Keratinocyte (primary cell): ENCODE measurements at regions not wholly inside any gene's neighbourhood (a gene's known extent, or its start where the extent isn't known, plus 50 kb on each side); places are given as distances from the start of the nearest gene placed in this dataset.

Experiments
- DNase-seq: peaks from one replicate; pipeline ENCODE4 v3.0.0-alpha.2; 2011; ENCODE audit warnings: low read depth, missing footprints, low spot score
- FAIRE-seq: peaks from 2 replicates; lab custom pipeline; 2011; peaks lifted over from hg19 to GRCh38; lab: Jason Lieb, UNC
- H2AFZ ChIP-seq: 2 replicates; pipeline ENCODE4 v1.6.0; 2012; ENCODE audit warnings: low read length, control low read depth, inconsistent platforms; ENCODE audit not compliant: control insufficient read depth
- H3K27ac ChIP-seq: 2 replicates; pipeline ENCODE4 v1.5.1; 2011; ENCODE audit warnings: low read length; ENCODE audit not compliant: control insufficient read depth, insufficient read depth
- H3K27me3 ChIP-seq: 3 replicates; pipeline ENCODE4 v1.6.0; 2011; ENCODE audit warnings: low read length; ENCODE audit not compliant: control insufficient read depth, insufficient read depth; ENCODE audit errors: extremely low read depth
- H3K36me3 ChIP-seq, 2 experiments: 2 replicates in 1 of 2; 3 replicates in 1 of 2; pipeline ENCODE4 v1.5.1; 2011; ENCODE audit warnings: low read length in 2 of 2, mild to moderate bottlenecking in 1 of 2; ENCODE audit not compliant: control insufficient read depth in 2 of 2, insufficient read depth in 2 of 2; ENCODE audit errors: extremely low read depth in 1 of 2
- H3K4me1 ChIP-seq: 3 replicates; pipeline ENCODE4 v1.5.1; 2011; ENCODE audit warnings: low read length; ENCODE audit not compliant: control insufficient read depth, insufficient read depth; ENCODE audit errors: extremely low read depth
- H3K4me2 ChIP-seq: 3 replicates; pipeline ENCODE4 v1.6.0; 2011; ENCODE audit warnings: low read depth, low read length; ENCODE audit not compliant: control insufficient read depth, insufficient read depth; ENCODE audit errors: extremely low read depth
- H3K4me3 ChIP-seq, 3 experiments: fragments of 200-600 bp in 1 of 3; sonication (generic) in 1 of 3; 2 replicates in 2 of 3; 3 replicates in 1 of 3; pipeline ENCODE4 v1.5.1; 2011 to 2016; ENCODE audit warnings: low read length in 3 of 3, mild to moderate bottlenecking in 3 of 3, control low read depth in 2 of 3, inconsistent platforms in 1 of 3, low read depth in 1 of 3, mixed read lengths in 1 of 3, mixed run types in 1 of 3, moderate library complexity in 1 of 3; ENCODE audit not compliant: control insufficient read depth in 2 of 3, insufficient read depth in 2 of 3; ENCODE audit errors: extremely low read depth in 1 of 3
- H3K79me2 ChIP-seq: 2 replicates; pipeline ENCODE4 v1.6.0; 2012; ENCODE audit warnings: low read length; ENCODE audit not compliant: control insufficient read depth, insufficient read depth
- H3K9ac ChIP-seq: 3 replicates; pipeline ENCODE4 v1.6.0; 2011; ENCODE audit warnings: low read length; ENCODE audit not compliant: control insufficient read depth, insufficient read depth; ENCODE audit errors: extremely low read depth
- H3K9me1 ChIP-seq: 3 replicates; pipeline ENCODE4 v1.6.0; 2011; ENCODE audit warnings: low read length; ENCODE audit not compliant: control insufficient read depth, insufficient read depth; ENCODE audit errors: extremely low read depth
- H3K9me3 ChIP-seq: 2 replicates; pipeline ENCODE4 v1.5.1; 2012; ENCODE audit warnings: low read depth, low read length; ENCODE audit not compliant: control insufficient read depth
- H4K20me1 ChIP-seq: 3 replicates; pipeline ENCODE4 v1.6.0; 2011; ENCODE audit warnings: low read length; ENCODE audit not compliant: control insufficient read depth, insufficient read depth; ENCODE audit errors: extremely low read depth
- EZH2 ChIP-seq: IDR thresholded peaks from one replicate; pipeline ENCODE4 v1.6.1; 2012; ENCODE audit warnings: inconsistent platforms, mild to moderate bottlenecking, low read length, moderate library complexity
- dilution Hi-C: fragments of 300-500 bp; cut with MboI; formaldehyde crosslinking; loops from one replicate; pipeline ENCODE4 v1.7.0; 2020; ENCODE audit warnings: low sequenced_read_pairs; ENCODE audit not compliant: extremely low pct_ligation_motif_present
- TF ChIP-seq, protein P1 (sequence below), 3 experiments: IDR thresholded peaks in 1 of 3; conservative IDR thresholded peaks in 1 of 3; optimal IDR thresholded peaks in 1 of 3; 2 replicates in 2 of 3; 3 replicates in 1 of 3; pipeline versions ENCODE3 to v1.5.1; 2011; ENCODE audit warnings: low read length in 3 of 3, mild to moderate bottlenecking in 3 of 3, moderate library complexity in 2 of 3, control low read depth in 1 of 3, inconsistent platforms in 1 of 3; ENCODE audit not compliant: insufficient read depth in 2 of 3; ENCODE audit errors: extremely low read depth in 1 of 3

DNA sequence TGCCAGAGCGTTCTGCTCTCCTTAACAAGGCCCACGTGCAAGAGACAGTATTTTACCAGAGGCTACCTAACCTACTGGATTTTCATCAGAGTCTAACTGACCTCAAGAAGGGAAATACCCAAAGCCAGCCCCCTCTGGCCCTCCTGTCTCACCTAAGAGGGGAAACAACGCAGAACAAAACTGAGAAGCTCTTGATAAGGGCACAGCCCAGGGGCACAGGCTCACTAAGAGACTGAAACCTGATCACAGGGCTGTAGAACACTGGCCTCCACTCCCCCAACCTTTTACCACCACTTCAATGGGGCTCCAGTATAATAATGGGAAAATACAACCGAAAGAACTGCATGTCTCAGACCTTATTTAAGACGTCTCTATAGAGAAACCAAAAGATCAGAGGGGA lies 449.5 kb upstream of the CAMK1G start:
- DNase-seq: no peak
- Histone ChIP-seq H3K36me3 (no peaks in the 10 kb centered on the region), H3K9me3 (no peaks in the 10 kb centered on the region), H4K20me1 (no peaks in the 10 kb centered on the region), H3K4me3 (no peak overlapping the region), H3K27me3 (no peaks in the 10 kb centered on the region), H3K9ac (no peak overlapping the region), H3K4me2 (no peak overlapping the region), H2AFZ (no peak overlapping the region), H3K4me1 (no peaks in the 10 kb centered on the region), H3K27ac (no peak overlapping the region), H3K9me1 (no peaks in the 10 kb centered on the region), H3K79me2 (no peaks in the 10 kb centered on the region)
- no peak for TF ChIP-seq EZH2
- TF ChIP-seq, protein P1, sequence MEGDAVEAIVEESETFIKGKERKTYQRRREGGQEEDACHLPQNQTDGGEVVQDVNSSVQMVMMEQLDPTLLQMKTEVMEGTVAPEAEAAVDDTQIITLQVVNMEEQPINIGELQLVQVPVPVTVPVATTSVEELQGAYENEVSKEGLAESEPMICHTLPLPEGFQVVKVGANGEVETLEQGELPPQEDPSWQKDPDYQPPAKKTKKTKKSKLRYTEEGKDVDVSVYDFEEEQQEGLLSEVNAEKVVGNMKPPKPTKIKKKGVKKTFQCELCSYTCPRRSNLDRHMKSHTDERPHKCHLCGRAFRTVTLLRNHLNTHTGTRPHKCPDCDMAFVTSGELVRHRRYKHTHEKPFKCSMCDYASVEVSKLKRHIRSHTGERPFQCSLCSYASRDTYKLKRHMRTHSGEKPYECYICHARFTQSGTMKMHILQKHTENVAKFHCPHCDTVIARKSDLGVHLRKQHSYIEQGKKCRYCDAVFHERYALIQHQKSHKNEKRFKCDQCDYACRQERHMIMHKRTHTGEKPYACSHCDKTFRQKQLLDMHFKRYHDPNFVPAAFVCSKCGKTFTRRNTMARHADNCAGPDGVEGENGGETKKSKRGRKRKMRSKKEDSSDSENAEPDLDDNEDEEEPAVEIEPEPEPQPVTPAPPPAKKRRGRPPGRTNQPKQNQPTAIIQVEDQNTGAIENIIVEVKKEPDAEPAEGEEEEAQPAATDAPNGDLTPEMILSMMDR (optimal IDR thresholded peaks at IDR 0.05 in 1 of 3, IDR thresholded peaks at IDR 0.05 in 1 of 3, conservative IDR thresholded peaks at IDR 0.05 in 1 of 3; ENCODE audit: extremely low read depth in 1 of 3, insufficient read depth in 2 of 3, low read length in 3 of 3): no peak
- dilution Hi-C loops: no loop called here
- FAIRE-seq: no peak

DNA sequence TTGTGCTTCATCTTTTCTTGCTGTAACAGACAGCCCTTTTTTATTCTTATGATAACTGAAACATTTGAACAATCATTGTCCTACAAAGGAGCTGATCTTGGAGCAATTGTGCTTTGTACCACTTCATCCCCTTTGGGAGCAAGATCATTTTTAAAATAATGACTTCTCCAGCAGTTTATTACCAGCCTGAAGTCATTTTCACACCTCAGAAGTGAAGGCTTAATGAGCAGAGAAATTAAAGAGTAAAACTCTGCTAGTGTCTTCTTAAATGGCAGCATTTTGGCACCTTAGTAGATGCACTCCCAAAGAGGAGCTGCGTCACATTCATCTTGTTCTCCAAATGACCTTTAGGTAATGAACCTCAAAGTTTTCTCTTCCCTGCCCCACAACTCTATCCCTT lies 439.6 kb upstream of the CAMK1G start:
- Histone ChIP-seq H3K4me3 (no peak overlapping the region), H3K36me3 (no peaks in the 10 kb centered on the region), H2AFZ (no peak overlapping the region), H3K79me2 (no peaks in the 10 kb centered on the region), H3K9ac (no peak overlapping the region), H4K20me1 (no peaks in the 10 kb centered on the region), H3K9me3 (no peaks in the 10 kb centered on the region), H3K27me3 (no peaks in the 10 kb centered on the region), H3K4me1 (no peaks in the 10 kb centered on the region), H3K9me1 (no peaks in the 10 kb centered on the region), H3K27ac (no peak overlapping the region), H3K4me2 (no peak overlapping the region)
- dilution Hi-C loops: no loop called here
- TF ChIP-seq, protein P1 (optimal IDR thresholded peaks at IDR 0.05 in 1 of 3, IDR thresholded peaks at IDR 0.05 in 1 of 3, conservative IDR thresholded peaks at IDR 0.05 in 1 of 3; ENCODE audit: extremely low read depth in 1 of 3, insufficient read depth in 2 of 3, low read length in 3 of 3): no peak
- TF ChIP-seq EZH2: no peak
- DNase-seq (no peak), FAIRE-seq (no peak)
